CD4-positive, alpha-beta memory T cell (primary cell): ENCODE measurements at regions not wholly inside any gene's neighbourhood (a gene's known extent, or its start where the extent isn't known, plus 50 kb on each side); places are given as distances from the start of the nearest gene placed in this dataset.

Experiments
- CTCF ChIA-PET: fragments of 350-600 bp; sonication (Branson Sonifier 250); formaldehyde crosslinking; loops from one replicate; lab custom pipeline; 2021; ENCODE audit warnings: inconsistent platforms; ENCODE audit not compliant: partially characterized antibody; lab: Charles Lee
- POLR2A ChIA-PET: fragments of 350-600 bp; sonication (Branson Sonifier 250); formaldehyde crosslinking; loops from one replicate; lab custom pipeline; 2021; ENCODE audit not compliant: partially characterized antibody; lab: Charles Lee
- DNase-seq, 5 donors: peaks; one replicate each; pipeline versions ENCODE4 v3.0.0 to v3.0.0-alpha.2; 2020 to 2022; ENCODE audit warnings: mixed read lengths in 1 of 5
- H3K27ac ChIP-seq: one replicate; pipeline ENCODE4 v1.7.0; 2013; ENCODE audit warnings: low read depth, low read length
- H3K27me3 ChIP-seq: 2 replicates; pipeline ENCODE4 v1.7.0; 2013; ENCODE audit warnings: mild to moderate bottlenecking, low read length, moderate library complexity; ENCODE audit not compliant: insufficient read depth
- H3K36me3 ChIP-seq: 2 replicates; pipeline ENCODE4 v1.7.0; 2013; ENCODE audit warnings: mild to moderate bottlenecking, low read length, moderate library complexity; ENCODE audit not compliant: insufficient read depth
- H3K4me1 ChIP-seq: 2 replicates; pipeline ENCODE4 v1.7.0; 2013; ENCODE audit warnings: mild to moderate bottlenecking, low read length, moderate library complexity; ENCODE audit not compliant: insufficient read depth
- H3K4me3 ChIP-seq, 2 donors: one replicate each; pipeline ENCODE4 v1.7.0; 2013; ENCODE audit warnings: low read length in 2 of 2, mild to moderate bottlenecking in 1 of 2
- H3K9me3 ChIP-seq, 2 donors: one replicate each; pipeline ENCODE4 v1.7.0; 2013; ENCODE audit warnings: low read length in 2 of 2, control low read depth in 1 of 2; ENCODE audit not compliant: control insufficient read depth in 1 of 2
- H3K27ac Mint-ChIP-seq, 7 donors: one replicate each; pipeline ENCODE4 v1.8.0; 2020 to 2021; ENCODE audit warnings: mixed read lengths in 7 of 7, mild to moderate bottlenecking in 6 of 7, inconsistent platforms in 3 of 7, moderate library complexity in 3 of 7
- H3K27me3 Mint-ChIP-seq, 2 donors: one replicate each; pipeline ENCODE4 v1.8.0; 2020 to 2021; ENCODE audit warnings: mixed read lengths in 2 of 2
- H3K36me3 Mint-ChIP-seq, 2 donors: one replicate each; pipeline ENCODE4 v1.8.0; 2020 to 2021; ENCODE audit warnings: mixed read lengths in 2 of 2, inconsistent platforms in 1 of 2, mild to moderate bottlenecking in 1 of 2
- H3K4me1 Mint-ChIP-seq, 4 donors: one replicate each; pipeline ENCODE4 v1.8.0; 2020 to 2021; ENCODE audit warnings: mixed read lengths in 4 of 4, mild to moderate bottlenecking in 1 of 4
- H3K4me3 Mint-ChIP-seq, 8 donors: one replicate each; pipeline ENCODE4 v1.8.0; 2020 to 2021; ENCODE audit warnings: mixed read lengths in 8 of 8, mild to moderate bottlenecking in 7 of 8, moderate library complexity in 6 of 8, inconsistent platforms in 3 of 8
- H3K9me3 Mint-ChIP-seq, 8 donors: one replicate each; pipeline ENCODE4 v1.8.0; 2020 to 2021; ENCODE audit warnings: mixed read lengths in 8 of 8, mild to moderate bottlenecking in 5 of 8, inconsistent platforms in 3 of 8, moderate library complexity in 1 of 8
- intact Hi-C: fragments of 100-400 bp; cut with micrococcal nuclease; formaldehyde crosslinking; loops from one replicate; pipeline ENCODE4 v1.15.1; 2023

DNA sequence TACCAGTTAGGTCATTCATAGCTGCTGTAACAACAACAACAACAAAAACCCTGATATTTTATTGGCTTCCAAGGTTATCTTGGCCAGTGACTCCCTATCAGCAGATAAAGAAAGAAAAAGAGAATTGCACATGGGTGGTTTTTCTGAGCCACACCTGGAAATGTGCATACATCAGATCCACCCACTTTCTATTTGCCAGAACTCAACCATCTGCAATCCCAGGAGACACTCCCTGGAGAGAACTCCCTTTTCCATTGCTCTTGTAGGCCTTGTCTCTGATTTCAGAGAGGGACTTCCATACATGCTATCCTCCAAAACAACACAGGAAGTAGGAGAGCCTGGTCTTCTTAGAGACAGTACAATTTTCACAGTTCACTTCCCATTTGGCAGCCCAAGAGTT is 74.9 kb upstream of the ZC3H11B start:
- H3K27ac ChIP-seq: no peak overlapping the region
- H3K4me1 ChIP-seq: no peaks in the 10 kb centered on the region
- H3K27ac Mint-ChIP-seq: no peak overlapping the region
- H3K4me3 ChIP-seq: no peak overlapping the region
- POLR2A ChIA-PET: no interaction called here
- H3K36me3 ChIP-seq: no peaks in the 10 kb centered on the region
- no peak overlapping the region for H3K4me3 Mint-ChIP-seq
- H3K27me3 ChIP-seq: no peaks in the 10 kb centered on the region
- H3K9me3 Mint-ChIP-seq: peaks cover 0 to 6% (median 0%) of the 10 kb centered on the region in 8 donors
- no peaks in the 10 kb centered on the region for H3K27me3 Mint-ChIP-seq
- CTCF ChIA-PET: no interaction called here
- DNase-seq: no peak
- no peaks in the 10 kb centered on the region for H3K36me3 Mint-ChIP-seq
- intact Hi-C loops: no loop called here
- no peaks in the 10 kb centered on the region for H3K4me1 Mint-ChIP-seq
- no peaks in the 10 kb centered on the region for H3K9me3 ChIP-seq

DNA sequence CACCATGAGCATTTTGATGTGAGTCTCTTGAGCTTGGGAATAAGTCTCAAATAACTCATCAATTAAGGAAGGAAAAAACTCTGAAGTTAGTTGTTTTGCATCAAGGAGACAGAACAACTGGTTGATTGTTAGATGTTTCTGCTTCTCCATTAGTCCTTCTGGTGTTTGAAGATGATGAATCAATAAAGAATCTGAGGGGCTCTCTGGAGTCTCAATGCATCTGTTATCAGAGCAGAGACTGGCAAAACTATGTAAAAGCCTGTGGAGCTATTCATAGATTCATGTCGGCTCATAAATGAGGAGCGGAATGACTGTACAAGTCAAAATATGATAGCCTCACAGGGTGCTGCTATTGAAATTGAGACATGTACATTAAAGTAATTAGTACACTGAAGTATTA is 73.3 kb upstream of the ZC3H11B start:
- Histone ChIP-seq H3K27ac (no peak overlapping the region), H3K27me3 (no peaks in the 10 kb centered on the region), H3K4me3 (no peak overlapping the region), H3K36me3 (no peaks in the 10 kb centered on the region), H3K9me3 (no peaks in the 10 kb centered on the region), H3K4me1 (no peaks in the 10 kb centered on the region)
- intact Hi-C loops: no loop called here
- ChIA-PET POLR2A (no interaction called here), CTCF (no interaction called here)
- Mint-ChIP-seq H3K9me3 (peaks cover 0 to 6% (median 0%) of the 10 kb centered on the region in 8 donors), H3K36me3 (no peaks in the 10 kb centered on the region), H3K27ac (no peak overlapping the region), H3K4me1 (no peaks in the 10 kb centered on the region), H3K4me3 (no peak overlapping the region), H3K27me3 (no peaks in the 10 kb centered on the region)
- DNase-seq: no peak

DNA sequence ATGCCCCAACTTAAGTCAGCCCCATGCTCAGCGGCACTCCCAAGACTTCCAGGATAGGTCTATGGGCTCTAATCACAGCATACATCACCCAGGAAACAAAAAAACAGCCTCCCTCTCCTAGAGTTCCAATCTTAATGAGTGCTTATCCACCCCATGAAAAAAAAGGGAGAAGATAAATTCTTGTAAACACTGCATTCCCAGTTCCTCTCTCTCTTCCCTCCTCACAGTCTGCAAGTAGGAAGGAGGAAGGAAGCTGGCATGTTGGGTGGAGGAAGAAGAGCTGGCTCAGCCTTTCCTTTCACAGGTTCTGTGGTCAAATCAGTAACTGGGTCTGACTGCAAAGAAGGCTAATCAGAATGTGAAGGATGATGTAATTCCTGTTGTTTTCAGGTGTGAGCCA is 69.9 kb upstream of the ZC3H11B start:
- no peaks in the 10 kb centered on the region for H3K36me3 Mint-ChIP-seq
- no peak overlapping the region for H3K27ac Mint-ChIP-seq

DNA sequence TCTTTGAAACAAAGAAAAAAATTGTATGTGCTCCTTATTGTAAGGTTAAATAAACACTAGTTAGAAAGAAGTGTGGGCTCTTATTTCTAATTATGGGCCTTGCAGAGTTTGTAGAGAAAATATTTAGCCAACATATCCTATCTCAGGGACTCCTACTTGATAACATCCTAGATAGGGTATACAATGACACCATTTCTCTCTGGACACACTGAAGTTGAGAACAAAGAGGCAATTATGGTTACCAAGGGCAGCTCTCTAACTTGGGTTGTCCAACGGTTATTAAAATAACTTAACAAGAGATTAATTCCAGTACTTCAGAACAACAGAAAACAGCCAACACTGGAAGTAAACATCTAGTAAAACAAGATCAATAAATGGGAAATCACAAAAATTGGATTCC is 69.0 kb upstream of the ZC3H11B start:
- CTCF ChIA-PET: no interaction called here
- Mint-ChIP-seq H3K36me3 (no peaks in the 10 kb centered on the region), H3K27ac (no peak overlapping the region), H3K4me3 (no peak overlapping the region), H3K9me3 (peaks cover 0 to 3% (median 1%) of the 10 kb centered on the region in 8 donors), H3K4me1 (no peaks in the 10 kb centered on the region), H3K27me3 (no peaks in the 10 kb centered on the region)
- no peaks in the 10 kb centered on the region for H3K36me3 ChIP-seq
- intact Hi-C loops: no loop called here
- no peak overlapping the region for H3K4me3 ChIP-seq
- no peaks in the 10 kb centered on the region for H3K9me3 ChIP-seq
- DNase-seq: no peak
- no peak overlapping the region for H3K27ac ChIP-seq
- POLR2A ChIA-PET: no interaction called here
- no peaks in the 10 kb centered on the region for H3K4me1 ChIP-seq
- no peaks in the 10 kb centered on the region for H3K27me3 ChIP-seq

More for the DNA sequence above, 69.9 kb upstream of the ZC3H11B start:
- Histone ChIP-seq H3K4me3 (no peak overlapping the region), H3K9me3 (no peaks in the 10 kb centered on the region), H3K4me1 (no peaks in the 10 kb centered on the region), H3K27me3 (no peaks in the 10 kb centered on the region), H3K36me3 (no peaks in the 10 kb centered on the region), H3K27ac (no peak overlapping the region)
- intact Hi-C loops: no loop called here
- Mint-ChIP-seq H3K4me3 (no peak overlapping the region), H3K4me1 (no peaks in the 10 kb centered on the region), H3K27me3 (no peaks in the 10 kb centered on the region), H3K9me3 (peaks cover 0 to 3% (median 0%) of the 10 kb centered on the region in 8 donors)
- no peak for DNase-seq
- POLR2A ChIA-PET: no interaction called here
- CTCF ChIA-PET: no interaction called here

DNA sequence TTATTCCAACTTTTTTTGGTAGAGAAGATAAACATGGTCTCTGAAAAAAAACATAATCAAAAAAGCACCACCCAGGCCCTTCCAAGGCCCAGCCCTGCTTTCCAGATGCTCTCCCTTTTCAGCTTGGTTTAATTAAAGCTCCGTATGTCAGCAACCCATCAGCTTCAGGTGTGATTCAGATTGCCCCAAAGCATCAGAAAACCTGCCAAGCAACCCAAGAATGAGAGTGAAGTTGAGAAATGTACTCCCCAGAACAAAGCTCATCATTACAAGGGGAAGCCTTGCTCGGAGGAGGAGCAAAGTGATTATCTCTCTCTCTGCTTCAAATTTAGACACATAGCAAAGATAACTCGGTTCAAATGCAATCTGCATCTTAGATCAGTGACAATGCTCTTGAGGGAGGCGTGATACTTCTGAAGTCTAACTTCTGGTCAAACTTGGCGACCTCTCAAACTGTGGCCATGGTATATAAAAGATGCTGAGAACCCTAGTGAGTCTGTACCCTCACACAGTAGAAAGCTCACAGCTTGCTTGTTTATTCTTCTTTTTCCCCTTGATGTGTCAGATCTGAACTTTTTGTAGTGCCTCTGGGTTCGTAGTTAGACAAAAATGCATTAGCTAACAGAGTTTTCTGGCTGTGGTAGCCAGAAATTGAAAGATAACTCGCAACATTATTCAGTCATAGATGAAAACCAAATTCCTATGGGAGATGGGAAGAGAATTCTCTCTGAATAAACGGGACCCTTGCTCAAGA is 63.3 kb upstream of the ZC3H11B start:
- no peaks in the 10 kb centered on the region for H3K4me1 Mint-ChIP-seq
- no peak overlapping the region for H3K4me3 Mint-ChIP-seq
- no peaks in the 10 kb centered on the region for H3K36me3 Mint-ChIP-seq
- Histone ChIP-seq H3K9me3 (no peaks in the 10 kb centered on the region), H3K27ac (no peak overlapping the region), H3K4me1 (no peaks in the 10 kb centered on the region), H3K4me3 (no peak overlapping the region), H3K27me3 (no peaks in the 10 kb centered on the region), H3K36me3 (no peaks in the 10 kb centered on the region)
- ChIA-PET POLR2A (no interaction called here), CTCF (no interaction called here)
- H3K27me3 Mint-ChIP-seq: peaks cover 0 to 2% of the 10 kb centered on the region in 2 donors
- H3K9me3 Mint-ChIP-seq: peaks cover 0 to 6% (median 0%) of the 10 kb centered on the region in 8 donors
- DNase-seq: no peak
- no peak overlapping the region for H3K27ac Mint-ChIP-seq
- intact Hi-C loops: no loop called here

DNA sequence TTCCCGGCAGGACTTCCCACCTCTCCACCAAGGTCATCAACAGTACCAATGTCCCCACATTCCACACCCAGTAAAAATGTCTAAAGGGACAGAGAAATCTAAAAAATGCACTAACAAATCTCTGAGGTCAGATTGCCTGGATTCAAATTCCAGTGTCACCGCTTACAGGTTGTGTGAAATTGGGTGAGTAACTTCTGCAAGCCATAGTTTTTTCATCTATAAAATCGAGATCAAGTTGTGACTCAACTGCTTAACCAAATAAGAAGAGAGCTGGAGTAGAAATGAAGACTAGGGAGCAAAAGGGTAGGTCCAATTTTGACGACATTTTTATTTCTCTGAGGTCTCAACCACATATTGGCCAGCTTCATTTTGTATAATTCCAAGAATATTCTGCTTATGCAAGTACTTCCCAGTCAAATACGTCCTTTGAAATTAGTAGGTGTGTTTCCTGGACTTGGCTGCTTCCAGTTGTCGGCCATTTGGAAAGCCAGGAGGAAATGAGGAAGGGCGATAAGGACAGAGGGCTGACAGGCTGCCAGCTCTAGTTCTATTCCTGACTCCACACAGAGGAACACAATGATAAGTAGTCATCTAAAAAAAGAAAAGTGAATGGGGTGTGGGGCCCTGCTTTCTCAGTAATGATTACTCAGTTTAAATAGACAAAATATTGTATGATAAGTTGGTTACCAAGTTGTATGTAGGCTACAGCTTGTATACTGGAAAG is 57.7 kb upstream of the ZC3H11B start:
- CTCF ChIA-PET: no interaction called here
- H3K4me3 ChIP-seq: no peak overlapping the region
- no peak overlapping the region for H3K27ac Mint-ChIP-seq
- intact Hi-C loops: no loop called here
- no peaks in the 10 kb centered on the region for H3K9me3 ChIP-seq
- H3K4me1 Mint-ChIP-seq: no peaks in the 10 kb centered on the region
- no peaks in the 10 kb centered on the region for H3K4me1 ChIP-seq
- no peak overlapping the region for H3K4me3 Mint-ChIP-seq
- no peaks in the 10 kb centered on the region for H3K36me3 Mint-ChIP-seq
- POLR2A ChIA-PET: no interaction called here
- H3K27me3 Mint-ChIP-seq: peaks cover 0 to 2% of the 10 kb centered on the region in 2 donors
- H3K9me3 Mint-ChIP-seq: peaks cover 0 to 9% (median 0%) of the 10 kb centered on the region in 8 donors
- H3K27ac ChIP-seq: no peak overlapping the region
- DNase-seq: no peak
- no peaks in the 10 kb centered on the region for H3K27me3 ChIP-seq
- no peaks in the 10 kb centered on the region for H3K36me3 ChIP-seq

DNA sequence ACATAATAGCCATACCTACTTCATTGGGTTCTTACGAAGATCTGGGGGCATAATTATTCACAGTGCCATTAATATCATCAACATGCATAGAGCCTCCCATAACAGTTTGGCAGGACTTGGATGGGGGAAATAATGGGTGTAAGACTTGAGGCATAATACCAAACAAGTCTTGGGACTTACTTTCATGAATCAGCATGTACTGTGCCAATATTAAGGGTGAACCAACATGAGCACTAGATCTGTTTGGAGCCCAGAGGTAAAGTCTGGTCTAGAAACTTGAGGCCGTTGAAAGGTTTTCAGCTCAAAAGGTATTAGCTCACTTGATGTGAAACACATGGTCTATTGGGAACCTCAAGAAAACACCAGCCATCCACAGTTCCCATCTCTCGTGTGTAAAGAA is 56.7 kb upstream of the ZC3H11B start:
- ChIA-PET POLR2A (no interaction called here), CTCF (no interaction called here)
- Histone ChIP-seq H3K27ac (no peak overlapping the region), H3K27me3 (no peaks in the 10 kb centered on the region), H3K9me3 (no peaks in the 10 kb centered on the region), H3K36me3 (no peaks in the 10 kb centered on the region), H3K4me1 (no peaks in the 10 kb centered on the region), H3K4me3 (no peak overlapping the region)
- H3K27ac Mint-ChIP-seq: no peak overlapping the region
- H3K4me3 Mint-ChIP-seq: no peak overlapping the region
- no peaks in the 10 kb centered on the region for H3K36me3 Mint-ChIP-seq
- DNase-seq: no peak
- intact Hi-C loops: no loop called here
- H3K27me3 Mint-ChIP-seq: peaks cover 0 to 2% of the 10 kb centered on the region in 2 donors
- peaks cover 0 to 7% (median 0%) of the 10 kb centered on the region in 8 donors for H3K9me3 Mint-ChIP-seq
- no peaks in the 10 kb centered on the region for H3K4me1 Mint-ChIP-seq
